Calu3 (cell line): ENCODE measurements at regions not wholly inside any gene's neighbourhood (a gene's known extent, or its start where the extent isn't known, plus 50 kb on each side); places are given as distances from the start of the nearest gene placed in this dataset.

ENCODE experiments used
- BruUV-seq: library from RNA; stranded (reverse); fragments of 400-500 nt; replicated peaks from 2 replicates; lab custom pipeline; 2021; lab: Mats Ljungman, UMichigan
- CTCF ChIA-PET: fragments of 300-600 bp; sonication (Branson Sonifier 250); formaldehyde crosslinking; loops from one replicate; lab custom pipeline; 2022; ENCODE audit warnings: antibody characterized with exemption; lab: Charles Lee
- DNase-seq: peaks from one replicate; pipeline ENCODE4 v3.0.0; 2022
- H3K27ac Mint-ChIP-seq: one replicate; pipeline ENCODE4 v1.8.0; 2022; ENCODE audit warnings: mixed read lengths; ENCODE audit not compliant: unreplicated experiment
- H3K27me3 Mint-ChIP-seq: one replicate; pipeline ENCODE4 v1.8.0; 2022; ENCODE audit warnings: mixed read lengths; ENCODE audit not compliant: unreplicated experiment
- H3K36me3 Mint-ChIP-seq: one replicate; pipeline ENCODE4 v1.8.0; 2022; ENCODE audit warnings: mild to moderate bottlenecking, moderate library complexity, mixed read lengths; ENCODE audit not compliant: insufficient read depth, unreplicated experiment
- H3K4me1 Mint-ChIP-seq: one replicate; pipeline ENCODE4 v1.8.0; 2022; ENCODE audit warnings: mild to moderate bottlenecking, low read depth, mixed read lengths; ENCODE audit not compliant: unreplicated experiment
- H3K4me3 Mint-ChIP-seq: one replicate; pipeline ENCODE4 v1.8.0; 2022; ENCODE audit warnings: mild to moderate bottlenecking, low read depth, moderate library complexity, mixed read lengths; ENCODE audit not compliant: unreplicated experiment
- H3K9me3 Mint-ChIP-seq: one replicate; pipeline ENCODE4 v1.8.0; 2022; ENCODE audit warnings: low read depth, mixed read lengths; ENCODE audit not compliant: unreplicated experiment
- CTCF ChIP-seq: fragments of 200-600 bp; IDR thresholded peaks from one replicate; pipeline ENCODE4 v1.8.0; 2022; ENCODE audit warnings: antibody characterized with exemption; ENCODE audit not compliant: unreplicated experiment
- intact Hi-C: fragments of 100-400 bp; cut with micrococcal nuclease; formaldehyde crosslinking; loops from one replicate; pipeline ENCODE4 v1.10.0; 2022; ENCODE audit not compliant: unreplicated experiment

DNA sequence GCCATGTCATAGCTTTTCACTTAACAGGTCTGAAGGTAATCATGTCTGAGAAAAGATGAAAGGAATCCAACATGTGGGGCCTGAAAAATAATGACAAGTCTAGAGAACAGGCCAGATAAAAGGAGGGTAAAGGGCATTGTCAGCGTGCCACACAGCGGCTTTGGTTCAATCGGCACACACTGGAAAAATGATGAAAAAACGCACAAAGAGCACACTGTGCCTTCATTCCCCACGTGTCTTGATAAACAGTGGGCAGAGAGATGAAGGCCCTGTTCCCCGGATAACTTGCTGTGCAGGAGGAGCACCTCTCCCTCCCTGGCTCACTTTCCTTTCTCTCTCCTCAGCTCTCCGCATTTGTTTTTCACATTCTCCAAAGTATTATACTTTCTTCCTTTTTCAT is 766.3 kb downstream of the TDRD15 start:
- Mint-ChIP-seq H3K27me3 (no peaks in the 10 kb centered on the region), H3K4me3 (no peak overlapping the region), H3K36me3 (no peaks in the 10 kb centered on the region), H3K4me1 (no peaks in the 10 kb centered on the region), H3K9me3 (peaks cover 10% of the 10 kb centered on the region), H3K27ac (no peak overlapping the region)
- no peak for TF ChIP-seq CTCF
- CTCF ChIA-PET = no interaction called here
- BruUV-seq = no TSS peak
- no peak for DNase-seq
- intact Hi-C loops = no loop called here

DNA sequence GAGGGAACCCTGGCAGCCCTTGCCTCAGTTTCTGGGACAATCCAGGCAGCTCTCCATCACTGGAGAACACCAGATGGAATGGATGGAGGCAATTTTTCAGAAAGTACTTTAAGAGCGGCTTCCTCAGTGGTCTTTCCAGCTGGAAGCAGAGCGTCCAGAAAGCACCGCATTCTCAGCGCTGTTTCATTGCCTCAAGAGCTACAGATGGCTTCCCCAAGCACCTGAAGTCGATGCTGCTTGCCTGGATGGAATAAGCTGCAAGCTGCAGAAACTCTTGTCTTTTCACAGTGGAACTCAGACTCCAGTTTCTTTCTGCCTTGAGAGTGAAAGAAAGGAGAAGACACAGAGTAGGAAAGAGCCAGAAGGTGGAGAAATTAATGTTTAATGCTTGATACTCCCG is 766.9 kb downstream of the TDRD15 start:
- intact Hi-C loops = no loop called here
- Mint-ChIP-seq H3K9me3 (peaks cover 7% of the 10 kb centered on the region), H3K4me3 (no peak overlapping the region), H3K4me1 (no peaks in the 10 kb centered on the region), H3K27ac (no peak overlapping the region), H3K27me3 (no peaks in the 10 kb centered on the region), H3K36me3 (no peaks in the 10 kb centered on the region)
- TF ChIP-seq CTCF = no peak
- CTCF ChIA-PET = no interaction called here
- BruUV-seq = no TSS peak
- DNase-seq = no peak

GRCh38 chr2:21891191-21891590 is 767.4 kb downstream of the TDRD15 start:
- H3K36me3 Mint-ChIP-seq = no peaks in the 10 kb centered on the region
- intact Hi-C loops = no loop called here
- no TSS peak for BruUV-seq
- CTCF ChIA-PET = no interaction called here
- H3K27ac Mint-ChIP-seq = no peak overlapping the region
- peaks cover 3% of the 10 kb centered on the region for H3K9me3 Mint-ChIP-seq
- no peak for DNase-seq
- H3K4me3 Mint-ChIP-seq = no peak overlapping the region
- TF ChIP-seq CTCF = no peak
- no peaks in the 10 kb centered on the region for H3K4me1 Mint-ChIP-seq
- H3K27me3 Mint-ChIP-seq = no peaks in the 10 kb centered on the region

- Mint-ChIP-seq H3K4me3 (no peak overlapping the region), H3K27me3 (no peaks in the 10 kb centered on the region), H3K4me1 (no peaks in the 10 kb centered on the region), H3K27ac (no peak overlapping the region), H3K9me3 (no peaks in the 10 kb centered on the region), H3K36me3 (no peaks in the 10 kb centered on the region)
- TF ChIP-seq CTCF = no peak
- DNase-seq = no peak
- CTCF ChIA-PET = no interaction called here
- intact Hi-C loops = no loop called here
- no TSS peak for BruUV-seq
These were observed 768.4 kb downstream of the TDRD15 start for GRCh38 chr2:21892140-21892539.
